ENCODE measurements at regions not wholly inside any gene's neighbourhood (a gene's known extent, or its start where the extent isn't known, plus 50 kb on each side); places are given as distances from the start of the nearest gene placed in this dataset.

DNA sequence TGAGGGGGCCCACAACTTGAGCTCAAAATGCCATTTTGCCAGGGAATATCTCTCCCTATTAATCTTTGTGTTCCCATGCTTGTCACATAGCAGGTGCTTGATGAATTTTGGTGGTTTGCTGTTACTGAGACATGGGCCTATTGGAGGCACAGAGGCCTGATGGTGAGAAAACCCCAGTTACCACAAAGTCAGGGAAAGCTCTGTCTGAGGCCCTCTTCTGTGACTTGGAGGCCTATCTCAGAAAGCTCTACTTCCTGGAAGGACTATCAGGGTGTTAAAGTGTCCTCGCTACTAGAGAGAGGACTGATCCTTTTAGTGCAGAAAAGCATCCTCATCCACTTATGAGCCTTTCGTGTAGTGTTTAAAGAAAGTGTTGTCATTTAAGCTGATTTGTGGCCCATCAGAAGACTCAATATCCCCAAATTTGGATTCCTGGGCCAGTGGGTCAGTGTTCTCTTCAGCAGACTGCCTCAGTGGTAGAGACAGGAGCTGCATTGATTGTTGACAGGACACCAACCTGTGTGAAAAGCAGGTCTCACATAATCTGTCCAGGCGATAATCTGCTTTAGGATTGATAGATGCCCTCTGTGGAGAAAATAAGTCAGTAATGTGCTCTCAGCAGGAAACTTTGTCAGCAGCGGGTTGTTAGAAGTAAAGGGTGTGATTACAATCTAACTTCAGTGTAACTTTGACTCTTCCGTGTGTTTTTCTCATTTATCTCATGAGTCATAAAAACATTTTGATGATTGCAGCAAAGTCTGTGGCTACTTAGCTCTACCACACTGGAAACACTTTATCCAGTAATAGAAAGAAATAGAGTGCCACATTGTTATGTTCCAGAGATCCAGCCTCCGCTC is 121.0 kb downstream of the AKAP11 start:
- DNase-seq (ENCODE audit: low read depth) = no peak
- TF ChIP-seq, protein P1, sequence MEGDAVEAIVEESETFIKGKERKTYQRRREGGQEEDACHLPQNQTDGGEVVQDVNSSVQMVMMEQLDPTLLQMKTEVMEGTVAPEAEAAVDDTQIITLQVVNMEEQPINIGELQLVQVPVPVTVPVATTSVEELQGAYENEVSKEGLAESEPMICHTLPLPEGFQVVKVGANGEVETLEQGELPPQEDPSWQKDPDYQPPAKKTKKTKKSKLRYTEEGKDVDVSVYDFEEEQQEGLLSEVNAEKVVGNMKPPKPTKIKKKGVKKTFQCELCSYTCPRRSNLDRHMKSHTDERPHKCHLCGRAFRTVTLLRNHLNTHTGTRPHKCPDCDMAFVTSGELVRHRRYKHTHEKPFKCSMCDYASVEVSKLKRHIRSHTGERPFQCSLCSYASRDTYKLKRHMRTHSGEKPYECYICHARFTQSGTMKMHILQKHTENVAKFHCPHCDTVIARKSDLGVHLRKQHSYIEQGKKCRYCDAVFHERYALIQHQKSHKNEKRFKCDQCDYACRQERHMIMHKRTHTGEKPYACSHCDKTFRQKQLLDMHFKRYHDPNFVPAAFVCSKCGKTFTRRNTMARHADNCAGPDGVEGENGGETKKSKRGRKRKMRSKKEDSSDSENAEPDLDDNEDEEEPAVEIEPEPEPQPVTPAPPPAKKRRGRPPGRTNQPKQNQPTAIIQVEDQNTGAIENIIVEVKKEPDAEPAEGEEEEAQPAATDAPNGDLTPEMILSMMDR (conservative IDR thresholded peaks at IDR 0.05; ENCODE audit: low read length) = no peak
- no peak overlapping the region for H3K4me3 ChIP-seq (ENCODE audit: low read length)

DNA sequence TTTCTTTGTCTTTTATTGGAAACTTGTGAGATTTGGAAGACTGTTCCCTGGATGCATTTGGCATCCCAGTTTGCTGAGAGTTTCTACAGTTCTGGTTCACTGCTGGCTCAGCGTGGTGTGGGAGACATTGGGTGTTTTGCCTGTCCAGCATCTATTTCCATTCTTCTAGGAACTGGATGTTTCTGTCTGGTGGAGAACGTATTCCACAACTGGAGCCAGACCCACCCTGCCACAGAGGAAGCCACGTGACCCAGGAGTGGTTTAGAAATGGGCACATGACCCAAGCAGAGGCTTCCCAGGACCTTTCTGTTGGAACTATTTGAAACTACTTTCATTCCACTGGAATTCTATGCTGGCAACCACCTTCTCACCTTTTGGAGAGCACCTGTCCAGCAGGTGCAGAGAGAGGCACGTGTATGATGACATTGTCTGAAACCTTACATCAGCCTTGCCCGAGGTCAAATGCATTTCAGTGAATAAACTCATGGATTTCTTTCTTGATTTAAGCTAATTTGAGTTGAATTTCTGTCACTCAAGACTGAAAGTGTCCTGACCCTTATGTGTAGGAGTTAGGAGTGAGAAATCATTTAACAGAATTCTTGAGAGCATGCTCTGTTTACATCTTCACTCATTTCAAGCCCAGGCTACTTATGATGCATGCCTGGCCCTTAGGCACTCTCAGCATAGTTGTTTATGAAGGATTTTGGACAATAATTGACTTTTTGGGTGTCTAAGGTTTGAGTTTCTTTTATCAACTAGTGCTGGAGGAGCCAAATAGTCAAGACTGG is 121.8 kb downstream of the AKAP11 start:
- no peak for DNase-seq (ENCODE audit: low read depth)
- TF ChIP-seq, protein P1 (conservative IDR thresholded peaks at IDR 0.05; ENCODE audit: low read length) = no peak
- no peak overlapping the region for H3K4me3 ChIP-seq (ENCODE audit: low read length)

DNA sequence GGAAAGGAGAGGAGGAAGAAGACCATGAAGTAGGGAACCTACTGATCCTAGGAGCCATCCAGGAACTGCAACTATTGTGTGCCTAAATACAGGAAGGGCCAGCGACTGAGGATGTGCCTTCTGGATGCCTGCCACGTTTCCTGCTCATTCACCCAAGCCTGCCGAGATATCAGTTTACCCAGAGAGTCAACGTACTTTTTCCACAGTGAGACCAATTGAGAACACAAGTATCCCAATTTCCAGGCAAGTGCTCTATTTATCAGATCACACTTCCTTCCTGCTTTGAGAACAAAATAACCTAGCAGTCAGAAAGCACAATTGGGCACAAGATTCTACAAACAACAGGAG is 122.4 kb downstream of the AKAP11 start:
- no peak overlapping the region for H3K4me3 ChIP-seq (ENCODE audit: low read length)
- DNase-seq (ENCODE audit: low read depth) = no peak
- TF ChIP-seq, protein P1 (conservative IDR thresholded peaks at IDR 0.05; ENCODE audit: low read length) = no peak

DNA sequence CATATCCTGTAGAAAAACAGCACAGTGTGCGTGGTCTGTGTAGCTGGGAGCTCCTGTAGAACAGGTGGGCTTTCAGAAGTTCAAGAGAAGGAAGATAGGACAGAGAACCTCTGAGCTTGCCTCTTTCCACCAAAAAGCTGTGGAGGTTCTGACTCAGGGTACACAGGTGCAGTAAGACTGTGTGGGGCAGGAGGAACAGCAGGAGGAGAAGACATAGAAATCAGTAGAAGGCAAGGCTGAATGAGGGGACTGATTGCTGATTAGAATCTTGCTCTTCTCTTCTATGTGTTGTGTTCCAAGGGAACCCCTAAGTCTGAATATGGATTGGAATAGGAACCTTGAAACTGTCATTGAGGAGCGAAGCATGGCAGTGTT is 122.7 kb downstream of the AKAP11 start:
- TF ChIP-seq, protein P1 (conservative IDR thresholded peaks at IDR 0.05; ENCODE audit: low read length) = no peak
- no peak overlapping the region for H3K4me3 ChIP-seq (ENCODE audit: low read length)
- DNase-seq (ENCODE audit: low read depth) = no peak

DNA sequence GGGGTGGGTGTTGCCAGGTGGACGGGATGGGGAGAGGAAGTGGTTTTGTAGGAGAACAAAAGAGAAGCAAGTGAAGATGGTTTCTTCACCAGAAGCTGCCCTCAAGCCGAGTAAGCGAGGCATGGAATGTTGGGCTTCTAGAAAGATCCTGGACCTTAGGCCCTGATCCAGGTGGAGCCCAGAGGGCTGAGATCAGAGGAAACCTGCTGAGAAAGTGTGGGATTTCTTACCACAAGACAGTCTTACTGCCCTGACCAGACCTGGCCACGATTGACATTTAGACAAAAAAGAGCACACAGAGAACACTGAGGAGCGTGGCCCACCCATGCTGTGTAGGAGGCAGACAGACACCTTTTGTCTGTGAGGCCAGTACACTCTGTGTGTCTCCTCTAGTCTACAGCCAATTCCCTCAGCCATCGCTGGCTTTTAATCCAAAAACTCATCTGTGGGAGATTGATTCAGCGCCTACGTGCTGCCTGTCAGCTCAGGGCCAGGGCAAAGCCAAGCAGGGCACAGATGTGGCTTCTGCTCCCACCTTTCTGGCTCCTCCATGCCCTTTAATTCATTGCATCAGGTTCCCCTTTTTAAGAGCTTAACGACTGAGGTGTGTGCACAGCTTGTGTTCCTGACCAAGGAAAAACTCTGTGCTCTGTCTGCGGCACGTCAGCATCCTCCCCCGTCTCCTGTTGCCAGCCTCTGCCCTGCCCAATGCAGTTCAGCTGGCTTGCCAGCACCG is 123.3 kb downstream of the AKAP11 start:
- no peak for DNase-seq (ENCODE audit: low read depth)
- TF ChIP-seq, protein P1 (conservative IDR thresholded peaks at IDR 0.05; ENCODE audit: low read length) = no peak
- H3K4me3 ChIP-seq (ENCODE audit: low read length) = no peak overlapping the region

DNA sequence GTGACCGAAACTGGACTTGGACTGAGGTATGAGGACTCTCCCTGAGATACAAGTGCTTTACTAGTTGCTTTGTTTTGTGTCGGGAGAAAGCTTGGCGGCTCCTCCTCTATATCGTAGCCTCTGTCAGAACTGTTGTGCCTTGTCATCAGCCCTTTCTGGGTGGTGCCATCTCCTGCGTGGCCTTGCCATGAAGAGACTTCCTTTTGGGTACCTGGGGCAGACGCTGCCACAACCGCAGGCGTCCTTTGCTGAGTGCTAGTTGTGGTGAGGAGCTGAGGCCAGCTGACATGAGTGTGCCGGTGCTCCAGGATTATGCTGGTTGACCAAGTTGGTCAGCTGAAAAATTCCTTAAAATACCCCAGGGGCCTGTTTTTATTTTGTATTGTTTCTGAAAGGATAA is 124.5 kb downstream of the AKAP11 start:
- TF ChIP-seq, protein P1 (conservative IDR thresholded peaks at IDR 0.05; ENCODE audit: low read length) = no peak
- H3K4me3 ChIP-seq (ENCODE audit: low read length) = no peak overlapping the region
- DNase-seq (ENCODE audit: low read depth) = no peak
